Heart left ventricle (tissue), 16 donors: ENCODE measurements at regions not wholly inside any gene's neighbourhood (a gene's known extent, or its start where the extent isn't known, plus 50 kb on each side); places are given as distances from the start of the nearest gene placed in this dataset.
A peak's percentile ranks its signal among the peaks of the same experiment; 100 is the strongest.

Source experiments
- ATAC-seq, 4 donors: fragments of 200-7000 bp; cut with Tn5 transposase; one replicate each; pipeline ENCODE4 v1.9.1; 2020 to 2022; ENCODE audit warnings: moderate library complexity in 4 of 4, mild to moderate bottlenecking in 3 of 4, moderate number of reproducible peaks in 1 of 4
- DNase-seq, 5 donors: peaks; one replicate each; pipeline ENCODE4 v3.0.0-alpha.2; 2020
- H3K27ac ChIP-seq, 12 donors: fragments of 200-600 bp; sonication (generic) in 4 of 12; one replicate each; pipeline versions ENCODE4 v1.5.0 to v1.8.0; 2016 to 2022; ENCODE audit warnings: mild to moderate bottlenecking in 2 of 12
- H3K27me3 ChIP-seq, 9 donors: fragments of 200-600 bp; sonication (generic) in 2 of 9; one replicate each; pipeline versions ENCODE4 v1.5.1 to v1.8.0; 2016 to 2022; ENCODE audit warnings: mild to moderate bottlenecking in 3 of 9
- H3K36me3 ChIP-seq, 9 donors: fragments of 200-600 bp; sonication (generic) in 2 of 9; one replicate each; pipeline versions ENCODE4 v1.5.0 to v1.8.0; 2018 to 2022; ENCODE audit warnings: mild to moderate bottlenecking in 2 of 9
- H3K4me1 ChIP-seq, 12 donors: fragments of 200-600 bp; sonication (generic) in 4 of 12; one replicate each; pipeline versions ENCODE4 v1.5.0 to v1.8.0; 2016 to 2022; ENCODE audit warnings: mild to moderate bottlenecking in 3 of 12
- H3K4me3 ChIP-seq, 12 donors: fragments of 200-600 bp; sonication (generic) in 4 of 12; one replicate each; pipeline versions ENCODE4 v1.5.0 to v1.8.0; 2017 to 2022; ENCODE audit warnings: mild to moderate bottlenecking in 9 of 12, moderate library complexity in 4 of 12
- H3K9me3 ChIP-seq, 12 donors: fragments of 200-600 bp; sonication (generic) in 4 of 12; one replicate each; pipeline versions ENCODE4 v1.5.0 to v1.8.0; 2016 to 2022; ENCODE audit warnings: mild to moderate bottlenecking in 1 of 12
- CTCF ChIP-seq, 12 donors: fragments of 200-600 bp; sonication (generic) in 4 of 12; IDR thresholded peaks; one replicate each; pipeline versions ENCODE4 v1.5.0 to v1.8.0; 2018 to 2022; ENCODE audit warnings: antibody characterized with exemption in 12 of 12, mild to moderate bottlenecking in 5 of 12
- POLR2A ChIP-seq, 2 donors: fragments of 450-650 bp; IDR thresholded peaks; one replicate each; pipeline ENCODE4 v1.6.1; 2017; ENCODE audit warnings: antibody characterized with exemption in 2 of 2, mild to moderate bottlenecking in 2 of 2, moderate library complexity in 2 of 2
- WGBS, 4 donors: extraction: QIAGEN DNeasy Blood & Tissue Kit in 2 of 4; methylation state at CpG; one replicate each; pipeline versions ENCODE4 v1.1.5 to v1.1.7; 2013 to 2018; 5-methylcytosine and 5-hydroxymethylcytosine counted together
- intact Hi-C, 10 donors: fragments of 100-400 bp; cut with DNase I; formaldehyde crosslinking; loops; one replicate each; pipeline versions ENCODE4 v1.11.1 to v1.14.2; 2022
- donor health status: ischemic (EF 13 %, LVEDD 7.1; RV severe dilation, severe dysfunction).
- donor health status: healthy with polysubstance abuse.
- donor health status: DM: no; HTN: yes; CAD: no.
- donor health status: DM: no; HTN: no; CAD: no.
- donor health status: ischemic (EF 25% LVEDD 6.9; RV normal size, moderate dysfunction).
- donor health status: ischemic (EF 25% LVEDD 5.7; RV mildly dilated, moderate dysfunction).
- donor health status: healthy.
- donor health status: DM: yes; HTN: yes; CAD: no.
- donor health status: ischemic (EF 35%, LVEDD 5.7; RV mildly dilated, moderate dysfunction).
- donor health status: nonischemic (EF 11% LVEDD 7.7; RV severe dilation, severe dysfunction).
- donor health status: DM: yes; HTN: yes; CAD: no.
- donor health status: PGD.
- donor health status: ischemic (EF 29% LVEDD 5.4; RV normal size, mild dysfunction).
- donor health status: nonischemic (EF 23%, LVEDD 6.1; RV moderate dilation, normal function).

- Histone ChIP-seq H3K36me3 (no peaks in the 10 kb centered on the region), H3K27ac (no peak overlapping the region), H3K4me3 (no peak overlapping the region), H3K4me1 (no peaks in the 10 kb centered on the region), H3K27me3 (peaks cover 0 to 51% (median 7%) of the 10 kb centered on the region in 9 donors), H3K9me3 (no peaks in the 10 kb centered on the region)
- TF ChIP-seq CTCF (IDR thresholded peaks at IDR 0.05), result no peak
- TF ChIP-seq POLR2A (IDR thresholded peaks at IDR 0.05), result no peak
- WGBS, 4 donors, result 43 to 54% (median 51%) methylated on average over 5 of the region's 5 CpGs
- DNase-seq (no peak), ATAC-seq (no peak)
- intact Hi-C loops, result loop anchor here (1.0 to 10.0 kb wide), 13 partner anchors 245 to 1107 kb away; partner anchors contain the start of gene FOXA2 (in 1 of the 10)
Observed at GRCh38 chr20:22339946-22340345, 244.4 kb downstream of the FOXA2 start.

- 29 to 34% (median 32%) methylated on average over 12 of the region's 12 CpGs for WGBS, 4 donors
- Histone ChIP-seq H3K27me3 (peaks cover 0 to 57% (median 7%) of the 10 kb centered on the region in 9 donors), H3K4me1 (no peaks in the 10 kb centered on the region), H3K4me3 (no peak overlapping the region), H3K27ac (no peak overlapping the region), H3K9me3 (no peaks in the 10 kb centered on the region), H3K36me3 (no peaks in the 10 kb centered on the region)
- intact Hi-C loops, result loop anchor here in 8 of 10 donors (1.0 to 10.0 kb wide), 12 partner anchors 343 to 1108 kb away; no protein-coding TSS in a partner anchor
- ATAC-seq (peak in 3 of 4 donors; percentile 34 to 59 (median 55)), DNase-seq (peak in 1 of 5 donors; percentile 31)
- no peak for TF ChIP-seq POLR2A (IDR thresholded peaks at IDR 0.05)
- peak; percentile 49 to 85 (median 73) for TF ChIP-seq CTCF (IDR thresholded peaks at IDR 0.05)
Observed at GRCh38 chr20:22339091-22339881, 245.1 kb downstream of the FOXA2 start.

GRCh38 chr20:22338140-22338708 is 246.1 kb downstream of the FOXA2 start:
- WGBS, 4 donors, result 53 to 60% (median 56%) methylated on average over 6 of the region's 6 CpGs
- DNase-seq (no peak), ATAC-seq (no peak)
- Histone ChIP-seq H3K9me3 (no peaks in the 10 kb centered on the region), H3K4me3 (no peak overlapping the region), H3K27ac (no peak overlapping the region), H3K4me1 (no peaks in the 10 kb centered on the region), H3K27me3 (peaks cover 0 to 58% (median 7%) of the 10 kb centered on the region in 9 donors), H3K36me3 (no peaks in the 10 kb centered on the region)
- TF ChIP-seq CTCF (IDR thresholded peaks at IDR 0.05), result no peak
- no peak for TF ChIP-seq POLR2A (IDR thresholded peaks at IDR 0.05)
- intact Hi-C loops, result loop anchor here in 8 of 10 donors (2.0 to 10.0 kb wide), 11 partner anchors 344 to 1109 kb away; no protein-coding TSS in a partner anchor

GRCh38 chr20:22335210-22335609 is 249.2 kb downstream of the FOXA2 start:
- Histone ChIP-seq H3K27ac (no peak overlapping the region), H3K36me3 (no peaks in the 10 kb centered on the region), H3K4me3 (no peak overlapping the region), H3K27me3 (peaks cover 0 to 77% (median 7%) of the 10 kb centered on the region in 9 donors), H3K9me3 (no peaks in the 10 kb centered on the region), H3K4me1 (no peaks in the 10 kb centered on the region)
- no peak for ATAC-seq
- 58 to 66% (median 64%) methylated on average over 4 of the region's 4 CpGs for WGBS, 4 donors
- intact Hi-C loops, result loop anchor here in 8 of 10 donors (2.0 to 10.0 kb wide), 10 partner anchors 347 to 1112 kb away; no protein-coding TSS in a partner anchor
- DNase-seq, result no peak
- TF ChIP-seq CTCF (IDR thresholded peaks at IDR 0.05), result no peak
- no peak for TF ChIP-seq POLR2A (IDR thresholded peaks at IDR 0.05)
